ENCODE measurements at regions not wholly inside any gene's neighbourhood (a gene's known extent, or its start where the extent isn't known, plus 50 kb on each side); places are given as distances from the start of the nearest gene placed in this dataset.

DNA sequence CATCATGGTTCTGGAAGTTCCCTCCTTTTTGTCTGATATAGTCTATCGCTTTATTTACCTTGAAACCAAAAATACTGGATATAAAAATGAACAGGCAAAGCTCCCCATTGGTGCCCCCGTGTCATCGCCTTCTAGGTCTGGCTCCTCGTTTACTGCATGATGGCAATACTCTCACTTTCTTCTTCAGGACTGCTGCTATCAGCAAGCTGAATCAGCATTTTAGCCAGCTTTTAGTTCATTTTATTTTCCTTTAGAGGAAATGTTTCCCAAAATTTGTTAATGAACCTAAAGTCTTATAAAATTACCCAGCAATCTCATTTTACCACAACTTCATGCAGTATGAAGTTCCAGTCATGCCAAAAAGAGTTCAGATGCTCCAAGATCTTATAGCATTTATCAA lies 80.5 kb downstream of the ZIC3 start:
- H3K4me2 ChIP-seq (ENCODE audit: control insufficient read depth, insufficient read depth) = no peak overlapping the region
- FAIRE-seq (no peak), ATAC-seq (no peak), DNase-seq (ENCODE audit: low read depth, low spot score) (no peak)
- ChIA-PET SMC1A (ENCODE audit: uncharacterized antibody, unreplicated experiment) (no interaction called here), CTCF (interaction anchor here (0.8 kb wide), 1 partner anchor 132 kb away, joined by 3 read pairs; no protein-coding TSS in a partner anchor), POLR2A (no interaction called here), RAD21 (ENCODE audit: unreplicated experiment) (no interaction called here)
- H3K27me3 ChIP-seq (replicated peaks in 1 of 2; ENCODE audit: control insufficient read depth in 2 of 2, insufficient read depth in 2 of 2, low read length in 1 of 2) = no peaks in the 10 kb centered on the region
- no peaks in the 10 kb centered on the region for H3K36me3 ChIP-seq (ENCODE audit: control insufficient read depth in 2 of 2, insufficient read depth in 2 of 2, low read length in 1 of 2)
- H3K4me1 ChIP-seq (ENCODE audit: control insufficient read depth, insufficient read depth, low read length) = no peaks in the 10 kb centered on the region
- no peak overlapping the region for H3K27ac ChIP-seq (ENCODE audit: control insufficient read depth, insufficient read depth)
- no TSS peak for BruUV-seq (replicated peaks)
- H3K4me3 ChIP-seq = no peak overlapping the region
- in situ Hi-C loops (cut with MboI) (no loop called here), intact Hi-C loops (cut with micrococcal nuclease; ENCODE audit: unreplicated experiment) (no loop called here)
- H3K9ac ChIP-seq (ENCODE audit: control insufficient read depth, insufficient read depth, low read length) = no peak overlapping the region
- H3K9me3 ChIP-seq (replicated peaks; ENCODE audit: control insufficient read depth, insufficient read depth, low read length) = no peaks in the 10 kb centered on the region
- TF ChIP-seq YY1 (IDR thresholded peaks at IDR 0.05; ENCODE audit: low read depth, low read length) (no peak), TAF1 (IDR thresholded peaks at IDR 0.05; ENCODE audit: borderline replicate concordance, low read depth, low read length) (no peak), PKNOX1 (IDR thresholded peaks at IDR 0.05) (no peak), ZNF207 (IDR thresholded peaks at IDR 0.05; ENCODE audit: borderline replicate concordance) (no peak), TCF7 (IDR thresholded peaks at IDR 0.05; ENCODE audit: borderline replicate concordance) (no peak), NR2C2 (IDR thresholded peaks at IDR 0.05; ENCODE audit: borderline replicate concordance, control insufficient read depth, insufficient read length, low read depth) (no peak), ZNF217 (IDR thresholded peaks at IDR 0.05) (no peak)
- TF ChIP-seq, protein P1, sequence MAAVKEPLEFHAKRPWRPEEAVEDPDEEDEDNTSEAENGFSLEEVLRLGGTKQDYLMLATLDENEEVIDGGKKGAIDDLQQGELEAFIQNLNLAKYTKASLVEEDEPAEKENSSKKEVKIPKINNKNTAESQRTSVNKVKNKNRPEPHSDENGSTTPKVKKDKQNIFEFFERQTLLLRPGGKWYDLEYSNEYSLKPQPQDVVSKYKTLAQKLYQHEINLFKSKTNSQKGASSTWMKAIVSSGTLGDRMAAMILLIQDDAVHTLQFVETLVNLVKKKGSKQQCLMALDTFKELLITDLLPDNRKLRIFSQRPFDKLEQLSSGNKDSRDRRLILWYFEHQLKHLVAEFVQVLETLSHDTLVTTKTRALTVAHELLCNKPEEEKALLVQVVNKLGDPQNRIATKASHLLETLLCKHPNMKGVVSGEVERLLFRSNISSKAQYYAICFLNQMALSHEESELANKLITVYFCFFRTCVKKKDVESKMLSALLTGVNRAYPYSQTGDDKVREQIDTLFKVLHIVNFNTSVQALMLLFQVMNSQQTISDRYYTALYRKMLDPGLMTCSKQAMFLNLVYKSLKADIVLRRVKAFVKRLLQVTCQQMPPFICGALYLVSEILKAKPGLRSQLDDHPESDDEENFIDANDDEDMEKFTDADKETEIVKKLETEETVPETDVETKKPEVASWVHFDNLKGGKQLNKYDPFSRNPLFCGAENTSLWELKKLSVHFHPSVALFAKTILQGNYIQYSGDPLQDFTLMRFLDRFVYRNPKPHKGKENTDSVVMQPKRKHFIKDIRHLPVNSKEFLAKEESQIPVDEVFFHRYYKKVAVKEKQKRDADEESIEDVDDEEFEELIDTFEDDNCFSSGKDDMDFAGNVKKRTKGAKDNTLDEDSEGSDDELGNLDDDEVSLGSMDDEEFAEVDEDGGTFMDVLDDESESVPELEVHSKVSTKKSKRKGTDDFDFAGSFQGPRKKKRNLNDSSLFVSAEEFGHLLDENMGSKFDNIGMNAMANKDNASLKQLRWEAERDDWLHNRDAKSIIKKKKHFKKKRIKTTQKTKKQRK (IDR thresholded peaks at IDR 0.05; ENCODE audit: low read depth, low read length) = no peak
- TF ChIP-seq, protein P2, sequence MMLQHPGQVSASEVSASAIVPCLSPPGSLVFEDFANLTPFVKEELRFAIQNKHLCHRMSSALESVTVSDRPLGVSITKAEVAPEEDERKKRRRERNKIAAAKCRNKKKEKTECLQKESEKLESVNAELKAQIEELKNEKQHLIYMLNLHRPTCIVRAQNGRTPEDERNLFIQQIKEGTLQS (IDR thresholded peaks at IDR 0.05; ENCODE audit: borderline replicate concordance, extremely low read depth, low read depth, low read length) = no peak
- no peaks in the 10 kb centered on the region for H3K79me2 ChIP-seq (ENCODE audit: control insufficient read depth, insufficient read depth, low read length)
- no peak overlapping the region for H2AFZ ChIP-seq (ENCODE audit: control insufficient read depth, low read depth, low read length)
- H4K20me1 ChIP-seq (ENCODE audit: control insufficient read depth, insufficient read depth) = no peaks in the 10 kb centered on the region
- WGBS (ENCODE audit: insufficient coverage, insufficient replicate concordance, low lambda C conversion rate, missing lambda C conversion rate) = 4% methylated on average over 4 of the region's 4 CpGs

All from GM12878 (cell line).